Karpas-422 (cell line): ENCODE measurements at regions not wholly inside any gene's neighbourhood (a gene's known extent, or its start where the extent isn't known, plus 50 kb on each side); places are given as distances from the start of the nearest gene placed in this dataset. TPM values are rescaled to one million over a fixed set of nuclear protein-coding genes. Genes with fewer than 3 reads are reported as not detected.
"Not testable (repeated sequence)": the region's sequence is repeated elsewhere in the genome, so short reads cannot be mapped to it uniquely, and the experiment has no call there.

Source experiments
- DNase-seq: peaks from one replicate; pipeline ENCODE4 v3.0.0-alpha.2; 2015
- H2AFZ ChIP-seq: fragments of 200-600 bp; sonication (generic); 2 replicates; pipeline ENCODE4 v1.6.1; 2014; ENCODE audit warnings: antibody characterized with exemption, low read length, mixed read lengths
- H3K27ac ChIP-seq: fragments of 200-600 bp; sonication (generic); 2 replicates; pipeline ENCODE4 v1.5.1; 2014; ENCODE audit warnings: mild to moderate bottlenecking, low read length, moderate library complexity
- H3K27me3 ChIP-seq: fragments of 200-600 bp; sonication (generic); 2 replicates; pipeline ENCODE4 v1.6.1; 2014; ENCODE audit warnings: low read length, mixed read lengths
- H3K36me3 ChIP-seq: fragments of 200-600 bp; sonication (generic); 2 replicates; pipeline ENCODE4 v1.6.1; 2014; ENCODE audit warnings: low read length, mixed read lengths; ENCODE audit not compliant: insufficient read depth
- H3K4me1 ChIP-seq: fragments of 200-600 bp; sonication (generic); 2 replicates; pipeline ENCODE4 v1.6.1; 2014; ENCODE audit warnings: mild to moderate bottlenecking, low read length, mixed read lengths
- H3K4me2 ChIP-seq: fragments of 200-600 bp; sonication (generic); 2 replicates; pipeline ENCODE4 v1.6.1; 2014; ENCODE audit warnings: low read length, low read depth, mild to moderate bottlenecking; ENCODE audit not compliant: poor library complexity, severe bottlenecking
- H3K4me3 ChIP-seq: fragments of 200-600 bp; sonication (generic); 2 replicates; pipeline ENCODE4 v1.5.1; 2014; ENCODE audit warnings: mild to moderate bottlenecking, antibody characterized with exemption, low read length, mixed read lengths
- H3K79me2 ChIP-seq: fragments of 200-600 bp; sonication (generic); 2 replicates; pipeline ENCODE4 v1.6.1; 2014; ENCODE audit warnings: mild to moderate bottlenecking, low read length, mixed read lengths
- H3K9ac ChIP-seq: fragments of 200-600 bp; sonication (generic); 2 replicates; pipeline ENCODE4 v1.6.0; 2014; ENCODE audit warnings: low read length
- H3K9me2 ChIP-seq: fragments of 200-600 bp; sonication (generic), shearing (Covaris generic); replicated peaks from 2 replicates; pipeline ENCODE4 v1.6.0; 2014; ENCODE audit warnings: mild to moderate bottlenecking, low read length, moderate library complexity; ENCODE audit not compliant: insufficient read depth
- H3K9me3 ChIP-seq: fragments of 300-700, 200-600 bp; sonication (generic); 2 replicates; pipeline ENCODE4 v1.6.1; 2014; ENCODE audit warnings: low read length, mixed read lengths
- H4K20me1 ChIP-seq: fragments of 200-600 bp; sonication (generic); 2 replicates; pipeline ENCODE4 v1.6.1; 2014; ENCODE audit warnings: mild to moderate bottlenecking, antibody characterized with exemption, low read length, low read depth; ENCODE audit not compliant: insufficient read depth
- small RNA-seq: library from RNA; depleted of rRNA; stranded (forward); fragments of <200 nt; gene quantifications from one replicate; pipeline ENCODE3, GENCODE V24; 2014

- H3K9me3 ChIP-seq: peaks cover 14% of the 10 kb centered on the region
- not testable (repeated sequence) for H3K27me3 ChIP-seq, H3K4me3 ChIP-seq, H3K9me2 ChIP-seq, H3K4me2 ChIP-seq, H2AFZ ChIP-seq, H3K79me2 ChIP-seq, H3K4me1 ChIP-seq, H3K36me3 ChIP-seq, H3K9ac ChIP-seq, DNase-seq, H3K27ac ChIP-seq, H4K20me1 ChIP-seq
Observed at GRCh38 chr3:102366116-102366515, 68.7 kb upstream of the ZPLD1 start.

DNA sequence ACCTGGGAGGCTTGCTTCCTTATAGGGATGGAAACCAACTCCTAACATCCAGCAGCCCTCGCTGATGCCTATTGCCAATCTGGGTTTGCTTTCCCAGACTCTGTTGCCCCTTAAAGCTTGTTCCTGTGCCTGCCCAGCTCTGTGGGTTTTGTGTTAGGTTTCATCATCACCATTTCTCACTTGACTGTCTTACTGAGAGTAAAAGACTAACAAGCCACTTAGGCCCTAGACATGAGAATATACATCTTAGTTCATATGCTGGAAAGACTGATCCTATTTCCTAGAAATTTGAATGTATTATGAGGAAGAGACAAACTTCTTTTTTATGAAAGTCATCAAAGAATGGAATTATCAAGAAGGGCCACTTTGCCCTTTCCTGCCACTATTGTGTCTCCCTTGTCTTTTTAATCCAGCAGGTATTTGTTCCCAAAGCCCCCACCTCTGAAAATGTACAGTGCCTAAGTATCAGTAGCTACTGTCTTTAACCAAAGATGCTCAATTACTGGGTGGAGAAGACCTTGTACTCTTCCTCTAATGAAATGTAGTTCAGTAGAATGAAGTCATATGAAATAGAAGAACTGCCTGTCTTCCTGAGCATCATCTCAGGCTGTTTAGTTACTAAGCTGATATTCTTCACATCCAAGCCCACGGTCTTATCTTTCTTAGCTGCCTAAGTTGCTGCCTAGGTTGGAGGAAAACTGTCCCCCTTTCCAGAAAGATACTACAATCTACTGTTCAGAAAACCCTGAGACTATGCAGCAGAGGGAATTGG lies 59.8 kb upstream of the ZPLD1 start:
- no peaks in the 10 kb centered on the region for H4K20me1 ChIP-seq
- no peaks in the 10 kb centered on the region for H3K36me3 ChIP-seq
- H3K4me1 ChIP-seq: no peaks in the 10 kb centered on the region
- H3K27ac ChIP-seq: no peak overlapping the region
- no peaks in the 10 kb centered on the region for H3K9me3 ChIP-seq
- no peaks in the 10 kb centered on the region for H3K27me3 ChIP-seq
- no peaks in the 10 kb centered on the region for H3K79me2 ChIP-seq
- no peak overlapping the region for H3K9ac ChIP-seq
- no peak overlapping the region for H3K4me2 ChIP-seq
- H2AFZ ChIP-seq: no peak overlapping the region
- H3K4me3 ChIP-seq: no peak overlapping the region
- no peak for DNase-seq
- no peaks in the 10 kb centered on the region for H3K9me2 ChIP-seq

- no peaks in the 10 kb centered on the region for H3K27me3 ChIP-seq
- no peak overlapping the region for H3K4me2 ChIP-seq
- H3K27ac ChIP-seq: no peak overlapping the region
Observed at GRCh38 chr3:102378216-102378615, 56.6 kb upstream of the ZPLD1 start.

GRCh38 chr3:102382201-102382600 lies 52.6 kb upstream of the ZPLD1 start:
- not testable (repeated sequence) for H3K9me3 ChIP-seq, H2AFZ ChIP-seq, H4K20me1 ChIP-seq, H3K9ac ChIP-seq, H3K4me1 ChIP-seq, H3K9me2 ChIP-seq, H3K27ac ChIP-seq, H3K79me2 ChIP-seq, H3K36me3 ChIP-seq, H3K4me3 ChIP-seq, H3K4me2 ChIP-seq, DNase-seq, H3K27me3 ChIP-seq

More at GRCh38 chr3:102378216-102378615, 56.6 kb upstream of the ZPLD1 start:
- Histone ChIP-seq H3K4me3 (no peak overlapping the region), H3K9me2 (no peaks in the 10 kb centered on the region), H3K9me3 (no peaks in the 10 kb centered on the region), H3K9ac (no peak overlapping the region), H2AFZ (no peak overlapping the region), H3K79me2 (no peaks in the 10 kb centered on the region), H3K36me3 (no peaks in the 10 kb centered on the region), H4K20me1 (no peaks in the 10 kb centered on the region), H3K4me1 (no peaks in the 10 kb centered on the region)
- no peak for DNase-seq

Small RNA genes in the stretch of these regions (small RNA-seq; reads per million reads assigned to genes)
- gene AC106712.1: not detected
- gene RF00019: not detected
